Naive B cell (primary cell): ENCODE measurements at regions not wholly inside any gene's neighbourhood (a gene's known extent, or its start where the extent isn't known, plus 50 kb on each side); places are given as distances from the start of the nearest gene placed in this dataset.

Experiments
- ATAC-seq, 2 donors: fragments of 150-1000 bp; cut with Tn5 transposase; 2 replicates each; pipeline ENCODE4 v1.10.0; 2021; ENCODE audit warnings: low read depth in 2 of 2, mild to moderate bottlenecking in 2 of 2, moderate library complexity in 2 of 2
- DNase-seq: peaks from one replicate; pipeline ENCODE4 v3.0.0; 2022
- H3K27ac Mint-ChIP-seq, 6 donors: one replicate each; pipeline ENCODE4 v1.8.0; 2020 to 2022; ENCODE audit warnings: mild to moderate bottlenecking in 6 of 6, mixed read lengths in 6 of 6, moderate library complexity in 5 of 6, inconsistent platforms in 2 of 6
- H3K27me3 Mint-ChIP-seq, 3 donors: one replicate each; pipeline ENCODE4 v1.8.0; 2021 to 2022; ENCODE audit warnings: mixed read lengths in 3 of 3, mild to moderate bottlenecking in 1 of 3
- H3K36me3 Mint-ChIP-seq, 2 donors: one replicate each; pipeline ENCODE4 v1.8.0; 2020 to 2022; ENCODE audit warnings: mixed read lengths in 2 of 2, inconsistent platforms in 1 of 2, mild to moderate bottlenecking in 1 of 2
- H3K4me1 Mint-ChIP-seq, 3 donors: one replicate each; pipeline ENCODE4 v1.8.0; 2020 to 2022; ENCODE audit warnings: mixed read lengths in 3 of 3, inconsistent platforms in 1 of 3, mild to moderate bottlenecking in 1 of 3, moderate library complexity in 1 of 3
- H3K4me3 Mint-ChIP-seq, 8 donors: one replicate each; pipeline ENCODE4 v1.8.0; 2020 to 2022; ENCODE audit warnings: mild to moderate bottlenecking in 8 of 8, mixed read lengths in 8 of 8, moderate library complexity in 8 of 8, inconsistent platforms in 2 of 8
- H3K9me3 Mint-ChIP-seq, 7 donors: one replicate each; pipeline ENCODE4 v1.8.0; 2020 to 2022; ENCODE audit warnings: mixed read lengths in 7 of 7, mild to moderate bottlenecking in 5 of 7, inconsistent platforms in 2 of 7, moderate library complexity in 1 of 7

- ATAC-seq = no peak
- peaks cover 15 to 18% of the 10 kb centered on the region in 2 donors for H3K36me3 Mint-ChIP-seq
- no peak for DNase-seq
- no peak overlapping the region for H3K4me3 Mint-ChIP-seq
- no peak overlapping the region for H3K27ac Mint-ChIP-seq
- H3K27me3 Mint-ChIP-seq = no peaks in the 10 kb centered on the region
- H3K9me3 Mint-ChIP-seq = peaks cover 10 to 21% (median 16%) of the 10 kb centered on the region in 7 donors
- H3K4me1 Mint-ChIP-seq = peaks cover 3 to 6% (median 3%) of the 10 kb centered on the region in 3 donors
Observed at GRCh38 chr9:91094324-91095088, 267.2 kb downstream of the AUH start.

GRCh38 chr9:91098203-91098850 lies 263.4 kb downstream of the AUH start:
- peaks cover 0 to 12% (median 0%) of the 10 kb centered on the region in 3 donors for H3K27me3 Mint-ChIP-seq
- peaks cover 10 to 18% (median 16%) of the 10 kb centered on the region in 7 donors for H3K9me3 Mint-ChIP-seq
- H3K4me1 Mint-ChIP-seq = peaks cover 22 to 24% (median 23%) of the 10 kb centered on the region in 3 donors
- H3K4me3 Mint-ChIP-seq = no peak overlapping the region
- DNase-seq (no peak), ATAC-seq (no peak)
- H3K36me3 Mint-ChIP-seq = peaks cover 14 to 15% of the 10 kb centered on the region in 2 donors
- H3K27ac Mint-ChIP-seq = no peak overlapping the region

GRCh38 chr9:91099436-91099835 lies 262.3 kb downstream of the AUH start:
- no peak for DNase-seq
- H3K4me3 Mint-ChIP-seq = no peak overlapping the region
- H3K4me1 Mint-ChIP-seq = peaks cover 22 to 24% (median 23%) of the 10 kb centered on the region in 3 donors
- H3K27ac Mint-ChIP-seq = peak overlapping the region in 1 of 6 donors; percentile 41
- peaks cover 4 to 8% (median 6%) of the 10 kb centered on the region in 7 donors for H3K9me3 Mint-ChIP-seq
- no peak for ATAC-seq
- peaks cover 0 to 12% (median 0%) of the 10 kb centered on the region in 3 donors for H3K27me3 Mint-ChIP-seq
- H3K36me3 Mint-ChIP-seq = peaks cover 5 to 6% of the 10 kb centered on the region in 2 donors

- H3K27ac Mint-ChIP-seq = no peak overlapping the region
- H3K36me3 Mint-ChIP-seq = no peaks in the 10 kb centered on the region
- peaks cover 0 to 4% (median 0%) of the 10 kb centered on the region in 7 donors for H3K9me3 Mint-ChIP-seq
- peaks cover 22 to 24% (median 23%) of the 10 kb centered on the region in 3 donors for H3K4me1 Mint-ChIP-seq
- peaks cover 0 to 12% (median 0%) of the 10 kb centered on the region in 3 donors for H3K27me3 Mint-ChIP-seq
- DNase-seq = no peak
- ATAC-seq = no peak
- H3K4me3 Mint-ChIP-seq = peak overlapping the region in 1 of 8 donors; percentile 70
Observed at GRCh38 chr9:91100878-91101450, 260.8 kb downstream of the AUH start.

- ATAC-seq (peak; percentile 60 to 67), DNase-seq (no peak)
- Mint-ChIP-seq H3K9me3 (peaks cover 0 to 2% (median 0%) of the 10 kb centered on the region in 7 donors), H3K36me3 (no peaks in the 10 kb centered on the region), H3K4me3 (no peak overlapping the region), H3K27ac (peak overlapping the region in 1 of 6 donors; percentile 88), H3K27me3 (peaks cover 0 to 12% (median 0%) of the 10 kb centered on the region in 3 donors), H3K4me1 (peaks cover 22 to 24% (median 23%) of the 10 kb centered on the region in 3 donors)
Observed at GRCh38 chr9:91101611-91102168, 260.0 kb downstream of the AUH start.

- Mint-ChIP-seq H3K27ac (peak overlapping the region in 1 of 6 donors; percentile 88), H3K9me3 (no peaks in the 10 kb centered on the region), H3K27me3 (peaks cover 0 to 12% (median 0%) of the 10 kb centered on the region in 3 donors), H3K36me3 (no peaks in the 10 kb centered on the region), H3K4me1 (peaks cover 22 to 24% (median 23%) of the 10 kb centered on the region in 3 donors), H3K4me3 (no peak overlapping the region)
- no peak for ATAC-seq
- DNase-seq = no peak
Observed at GRCh38 chr9:91102269-91102668, 259.4 kb downstream of the AUH start.

GRCh38 chr9:91103931-91104330 lies 257.8 kb downstream of the AUH start:
- no peak for DNase-seq
- ATAC-seq = no peak
- H3K27ac Mint-ChIP-seq = no peak overlapping the region
- peaks cover 0 to 12% (median 0%) of the 10 kb centered on the region in 3 donors for H3K27me3 Mint-ChIP-seq
- no peaks in the 10 kb centered on the region for H3K9me3 Mint-ChIP-seq
- H3K36me3 Mint-ChIP-seq = no peaks in the 10 kb centered on the region
- H3K4me1 Mint-ChIP-seq = peaks cover 22 to 24% (median 23%) of the 10 kb centered on the region in 3 donors
- no peak overlapping the region for H3K4me3 Mint-ChIP-seq

- peak overlapping the region in 1 of 6 donors; percentile 82 for H3K27ac Mint-ChIP-seq
Observed at GRCh38 chr9:91106415-91107081, 255.2 kb downstream of the AUH start.

GRCh38 chr9:91111226-91111625 lies 250.5 kb downstream of the AUH start:
- Mint-ChIP-seq H3K9me3 (peaks cover 3 to 22% (median 12%) of the 10 kb centered on the region in 7 donors), H3K27me3 (peaks cover 0 to 7% (median 4%) of the 10 kb centered on the region in 3 donors), H3K36me3 (peaks cover 0 to 7% of the 10 kb centered on the region in 2 donors), H3K4me3 (no peak overlapping the region), H3K4me1 (no peaks in the 10 kb centered on the region), H3K27ac (no peak overlapping the region)
- no peak for DNase-seq
- ATAC-seq = no peak

More at GRCh38 chr9:91106415-91107081, 255.2 kb downstream of the AUH start:
- ATAC-seq (no peak), DNase-seq (no peak)
- Mint-ChIP-seq H3K4me1 (peaks cover 5 to 6% (median 5%) of the 10 kb centered on the region in 3 donors), H3K9me3 (peaks cover 3 to 22% (median 12%) of the 10 kb centered on the region in 7 donors), H3K27me3 (peaks cover 0 to 7% (median 0%) of the 10 kb centered on the region in 3 donors), H3K4me3 (no peak overlapping the region), H3K36me3 (peaks cover 0 to 7% of the 10 kb centered on the region in 2 donors)

GRCh38 chr9:91111876-91112275 lies 249.8 kb downstream of the AUH start:
- Mint-ChIP-seq H3K9me3 (peaks cover 3 to 22% (median 12%) of the 10 kb centered on the region in 7 donors), H3K27ac (no peak overlapping the region), H3K4me3 (no peak overlapping the region), H3K4me1 (peaks cover 0 to 2% (median 0%) of the 10 kb centered on the region in 3 donors), H3K27me3 (peaks cover under 1 to 7% (median 4%) of the 10 kb centered on the region in 3 donors), H3K36me3 (peaks cover 0 to 7% of the 10 kb centered on the region in 2 donors)
- DNase-seq = no peak
- no peak for ATAC-seq

GRCh38 chr9:91113016-91113415 lies 248.7 kb downstream of the AUH start:
- H3K27me3 Mint-ChIP-seq = peaks cover 6 to 14% (median 12%) of the 10 kb centered on the region in 3 donors
- ATAC-seq (no peak), DNase-seq (no peak)
- H3K4me1 Mint-ChIP-seq = peaks cover 4 to 6% (median 4%) of the 10 kb centered on the region in 3 donors
- H3K36me3 Mint-ChIP-seq = peaks cover 5 to 7% of the 10 kb centered on the region in 2 donors
- no peak overlapping the region for H3K27ac Mint-ChIP-seq
- H3K9me3 Mint-ChIP-seq = peaks cover 3 to 22% (median 12%) of the 10 kb centered on the region in 7 donors
- H3K4me3 Mint-ChIP-seq = no peak overlapping the region

- Mint-ChIP-seq H3K27me3 (peaks cover 19 to 22% (median 21%) of the 10 kb centered on the region in 3 donors), H3K4me3 (no peak overlapping the region), H3K27ac (no peak overlapping the region), H3K36me3 (peaks cover 7% of the 10 kb centered on the region in 2 donors), H3K9me3 (peaks cover 3 to 19% (median 11%) of the 10 kb centered on the region in 7 donors), H3K4me1 (peaks cover 10 to 13% (median 11%) of the 10 kb centered on the region in 3 donors)
- DNase-seq = no peak
- ATAC-seq = no peak
Observed at GRCh38 chr9:91114450-91114849, 247.3 kb downstream of the AUH start.
